ENCODE measurements at regions not wholly inside any gene's neighbourhood (a gene's known extent, or its start where the extent isn't known, plus 50 kb on each side); places are given as distances from the start of the nearest gene placed in this dataset.

GRCh38 chr10:64101606-64102263, 580.5 kb downstream of the REEP3 start (continued):
- TF ChIP-seq HNRNPK (IDR thresholded peaks at IDR 0.05; ENCODE audit: low read depth, low read length, poor library complexity, severe bottlenecking) (no peak), RARA (CRISPR knock-in tag; IDR thresholded peaks at IDR 0.05) (no peak), WIZ (CRISPR knock-in tag; IDR thresholded peaks at IDR 0.05) (no peak), SNAI1 (CRISPR knock-in tag; IDR thresholded peaks at IDR 0.05; ENCODE audit: borderline replicate concordance) (no peak), FOXO1 (CRISPR knock-in tag; IDR thresholded peaks at IDR 0.05) (no peak), ZNF20 (CRISPR knock-in tag; IDR thresholded peaks at IDR 0.05) (no peak), NPAS2 (CRISPR knock-in tag; IDR thresholded peaks at IDR 0.05; ENCODE audit: borderline replicate concordance) (no peak), SOX6 (IDR thresholded peaks at IDR 0.05) (no peak), SOX6 (CRISPR knock-in tag; IDR thresholded peaks at IDR 0.05) (0 out of 2 replicates have a peak, but pooled peaks have one; percentile 14), EHMT2 (IDR thresholded peaks at IDR 0.05; ENCODE audit: borderline replicate concordance, low read depth, low read length) (no peak), GTF3A (CRISPR knock-in tag; conservative IDR thresholded peaks at IDR 0.05) (no peak), SAP130 (CRISPR knock-in tag; IDR thresholded peaks at IDR 0.05; ENCODE audit: low read depth) (no peak), PBX2 (CRISPR knock-in tag; IDR thresholded peaks at IDR 0.05) (no peak), GZF1 (CRISPR knock-in tag; IDR thresholded peaks at IDR 0.05) (no peak), ZNF572 (CRISPR knock-in tag; IDR thresholded peaks at IDR 0.05) (no peak), HNF4A (CRISPR knock-in tag; IDR thresholded peaks at IDR 0.05) (peak; percentile 63), ZNF143 (CRISPR knock-in tag; IDR thresholded peaks at IDR 0.05) (no peak)
- TF ChIP-seq, protein P1, sequence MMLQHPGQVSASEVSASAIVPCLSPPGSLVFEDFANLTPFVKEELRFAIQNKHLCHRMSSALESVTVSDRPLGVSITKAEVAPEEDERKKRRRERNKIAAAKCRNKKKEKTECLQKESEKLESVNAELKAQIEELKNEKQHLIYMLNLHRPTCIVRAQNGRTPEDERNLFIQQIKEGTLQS (CRISPR knock-in tag; IDR thresholded peaks at IDR 0.05) = no peak
- TF ChIP-seq, protein P2, sequence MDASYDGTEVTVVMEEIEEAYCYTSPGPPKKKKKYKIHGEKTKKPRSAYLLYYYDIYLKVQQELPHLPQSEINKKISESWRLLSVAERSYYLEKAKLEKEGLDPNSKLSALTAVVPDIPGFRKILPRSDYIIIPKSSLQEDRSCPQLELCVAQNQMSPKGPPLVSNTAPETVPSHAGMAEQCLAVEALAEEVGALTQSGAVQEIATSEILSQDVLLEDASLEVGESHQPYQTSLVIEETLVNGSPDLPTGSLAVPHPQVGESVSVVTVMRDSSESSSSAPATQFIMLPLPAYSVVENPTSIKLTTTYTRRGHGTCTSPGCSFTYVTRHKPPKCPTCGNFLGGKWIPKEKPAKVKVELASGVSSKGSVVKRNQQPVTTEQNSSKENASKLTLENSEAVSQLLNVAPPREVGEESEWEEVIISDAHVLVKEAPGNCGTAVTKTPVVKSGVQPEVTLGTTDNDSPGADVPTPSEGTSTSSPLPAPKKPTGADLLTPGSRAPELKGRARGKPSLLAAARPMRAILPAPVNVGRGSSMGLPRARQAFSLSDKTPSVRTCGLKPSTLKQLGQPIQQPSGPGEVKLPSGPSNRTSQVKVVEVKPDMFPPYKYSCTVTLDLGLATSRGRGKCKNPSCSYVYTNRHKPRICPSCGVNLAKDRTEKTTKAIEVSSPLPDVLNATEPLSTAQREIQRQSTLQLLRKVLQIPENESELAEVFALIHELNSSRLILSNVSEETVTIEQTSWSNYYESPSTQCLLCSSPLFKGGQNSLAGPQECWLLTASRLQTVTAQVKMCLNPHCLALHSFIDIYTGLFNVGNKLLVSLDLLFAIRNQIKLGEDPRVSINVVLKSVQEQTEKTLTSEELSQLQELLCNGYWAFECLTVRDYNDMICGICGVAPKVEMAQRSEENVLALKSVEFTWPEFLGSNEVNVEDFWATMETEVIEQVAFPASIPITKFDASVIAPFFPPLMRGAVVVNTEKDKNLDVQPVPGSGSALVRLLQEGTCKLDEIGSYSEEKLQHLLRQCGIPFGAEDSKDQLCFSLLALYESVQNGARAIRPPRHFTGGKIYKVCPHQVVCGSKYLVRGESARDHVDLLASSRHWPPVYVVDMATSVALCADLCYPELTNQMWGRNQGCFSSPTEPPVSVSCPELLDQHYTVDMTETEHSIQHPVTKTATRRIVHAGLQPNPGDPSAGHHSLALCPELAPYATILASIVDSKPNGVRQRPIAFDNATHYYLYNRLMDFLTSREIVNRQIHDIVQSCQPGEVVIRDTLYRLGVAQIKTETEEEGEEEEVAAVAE (CRISPR knock-in tag; IDR thresholded peaks at IDR 0.05; ENCODE audit: borderline replicate concordance) = no peak
- TF ChIP-seq, protein P3, sequence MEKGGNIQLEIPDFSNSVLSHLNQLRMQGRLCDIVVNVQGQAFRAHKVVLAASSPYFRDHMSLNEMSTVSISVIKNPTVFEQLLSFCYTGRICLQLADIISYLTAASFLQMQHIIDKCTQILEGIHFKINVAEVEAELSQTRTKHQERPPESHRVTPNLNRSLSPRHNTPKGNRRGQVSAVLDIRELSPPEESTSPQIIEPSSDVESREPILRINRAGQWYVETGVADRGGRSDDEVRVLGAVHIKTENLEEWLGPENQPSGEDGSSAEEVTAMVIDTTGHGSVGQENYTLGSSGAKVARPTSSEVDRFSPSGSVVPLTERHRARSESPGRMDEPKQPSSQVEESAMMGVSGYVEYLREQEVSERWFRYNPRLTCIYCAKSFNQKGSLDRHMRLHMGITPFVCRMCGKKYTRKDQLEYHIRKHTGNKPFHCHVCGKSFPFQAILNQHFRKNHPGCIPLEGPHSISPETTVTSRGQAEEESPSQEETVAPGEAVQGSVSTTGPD (CRISPR knock-in tag; IDR thresholded peaks at IDR 0.05) = no peak

Measured in HepG2 (cell line).